ENCODE measurements at regions not wholly inside any gene's neighbourhood (a gene's known extent, or its start where the extent isn't known, plus 50 kb on each side); places are given as distances from the start of the nearest gene placed in this dataset.

DNA sequence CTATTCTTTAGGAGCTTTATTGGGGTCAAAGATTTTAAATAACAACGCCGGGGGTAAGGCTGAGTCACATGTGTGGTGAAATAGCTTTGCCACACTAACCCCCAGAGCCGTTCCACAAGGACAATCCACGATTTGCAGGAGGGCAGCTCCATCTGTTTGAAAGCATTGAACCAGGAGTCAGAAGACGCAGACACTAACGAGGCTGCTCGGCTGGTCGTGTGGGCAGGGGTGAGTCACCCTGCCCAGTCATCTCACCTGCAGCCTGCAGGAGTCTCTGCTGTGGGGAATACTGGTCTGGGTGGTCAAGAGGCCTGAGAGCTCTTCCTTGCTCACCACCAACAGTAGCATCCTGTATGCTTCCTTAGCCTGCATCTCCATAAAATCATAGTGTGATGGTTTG is 149.2 kb upstream of the NCK2 start:
- TF ChIP-seq POLR2A (IDR thresholded peaks at IDR 0.05; ENCODE audit: low read length) (no peak), GATA1 (IDR thresholded peaks at IDR 0.05; ENCODE audit: low read depth, low read length) (no peak)

Data from erythroblast (primary cell).